Keratinocyte (primary cell): ENCODE measurements at regions not wholly inside any gene's neighbourhood (a gene's known extent, or its start where the extent isn't known, plus 50 kb on each side); places are given as distances from the start of the nearest gene placed in this dataset.

Experiments
- CTCF ChIP-seq, 3 experiments: IDR thresholded peaks in 1 of 3; conservative IDR thresholded peaks in 1 of 3; optimal IDR thresholded peaks in 1 of 3; 2 replicates in 2 of 3; 3 replicates in 1 of 3; pipeline versions ENCODE3 to v1.5.1; 2011; ENCODE audit warnings: low read length in 3 of 3, mild to moderate bottlenecking in 3 of 3, moderate library complexity in 2 of 3, control low read depth in 1 of 3, inconsistent platforms in 1 of 3; ENCODE audit not compliant: insufficient read depth in 2 of 3; ENCODE audit errors: extremely low read depth in 1 of 3
- EZH2 ChIP-seq: IDR thresholded peaks from one replicate; pipeline ENCODE4 v1.6.1; 2012; ENCODE audit warnings: inconsistent platforms, mild to moderate bottlenecking, low read length, moderate library complexity

- TF ChIP-seq CTCF (optimal IDR thresholded peaks at IDR 0.05 in 1 of 3, IDR thresholded peaks at IDR 0.05 in 1 of 3, conservative IDR thresholded peaks at IDR 0.05 in 1 of 3; ENCODE audit: extremely low read depth in 1 of 3, insufficient read depth in 2 of 3, low read length in 3 of 3) (no peak), EZH2 (no peak)
Observed at GRCh38 chr4:58940167-58940566, 1830.0 kb upstream of the IGFBP7 start.
